ENCODE measurements at regions not wholly inside any gene's neighbourhood (a gene's known extent, or its start where the extent isn't known, plus 50 kb on each side); places are given as distances from the start of the nearest gene placed in this dataset.

DNA sequence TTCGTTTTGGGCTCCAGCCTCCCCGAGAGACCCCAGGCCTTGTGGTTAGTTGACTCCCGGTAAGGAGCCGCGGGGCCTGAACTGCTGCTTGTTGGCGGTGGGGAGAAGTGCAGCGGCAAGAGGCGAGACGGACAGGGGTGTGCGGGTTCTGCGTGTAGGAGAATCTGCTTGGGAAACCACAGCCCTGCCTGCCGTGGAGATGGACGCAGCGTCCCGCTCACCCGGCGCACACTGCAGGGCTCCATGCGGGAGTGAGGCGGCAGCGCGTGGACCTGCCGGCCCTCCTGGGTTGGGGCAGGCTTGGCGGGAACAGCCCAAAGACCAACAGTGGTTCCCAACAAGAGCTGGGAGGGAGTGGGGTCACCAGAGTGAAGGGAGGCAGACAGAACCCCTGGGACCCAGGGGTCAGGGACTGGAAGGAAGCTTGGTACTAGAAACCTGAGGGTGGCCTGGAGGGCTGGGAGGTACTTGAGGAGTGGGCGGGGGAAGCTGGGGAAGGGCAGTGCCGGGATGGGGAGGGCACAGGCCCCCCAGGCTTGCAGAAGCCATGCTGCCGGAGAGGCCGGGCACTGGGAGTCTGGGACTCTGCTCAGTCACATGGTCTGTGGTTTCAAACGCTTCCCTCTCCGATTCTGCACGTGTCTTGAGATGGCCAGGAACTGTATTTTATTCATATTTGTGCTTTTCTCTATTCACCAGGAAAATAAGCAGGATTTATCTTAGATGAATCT, 70.8 kb downstream of the RGS12 start:
- ATAC-seq, result no peak
- intact Hi-C loops (cut with DNase I), result no loop called here

DNA sequence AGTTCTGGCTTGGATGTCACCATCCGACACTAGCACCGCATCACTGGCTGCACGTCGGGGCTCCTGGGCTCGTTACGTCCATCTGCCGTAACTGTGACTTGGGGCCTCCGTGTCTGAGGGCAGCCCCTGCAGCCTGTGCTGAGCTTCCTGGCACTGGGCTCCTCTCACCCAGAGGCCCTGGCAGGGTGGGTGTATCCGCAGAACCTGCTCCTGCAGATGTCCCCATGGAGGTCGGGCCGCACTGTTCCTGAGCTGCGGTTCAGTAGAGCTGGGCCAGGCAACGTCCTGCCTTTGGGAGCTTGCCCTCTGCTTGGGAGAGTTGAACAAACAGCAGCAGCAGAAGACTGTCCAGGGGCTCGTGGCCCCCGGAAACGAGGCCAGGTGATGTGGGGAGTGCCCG, 71.4 kb downstream of the RGS12 start:
- no peak for ATAC-seq
- no peak for DNase-seq
- intact Hi-C loops (cut with DNase I), result no loop called here

More for the DNA sequence above, 70.8 kb downstream of the RGS12 start:
- no peak for DNase-seq

DNA sequence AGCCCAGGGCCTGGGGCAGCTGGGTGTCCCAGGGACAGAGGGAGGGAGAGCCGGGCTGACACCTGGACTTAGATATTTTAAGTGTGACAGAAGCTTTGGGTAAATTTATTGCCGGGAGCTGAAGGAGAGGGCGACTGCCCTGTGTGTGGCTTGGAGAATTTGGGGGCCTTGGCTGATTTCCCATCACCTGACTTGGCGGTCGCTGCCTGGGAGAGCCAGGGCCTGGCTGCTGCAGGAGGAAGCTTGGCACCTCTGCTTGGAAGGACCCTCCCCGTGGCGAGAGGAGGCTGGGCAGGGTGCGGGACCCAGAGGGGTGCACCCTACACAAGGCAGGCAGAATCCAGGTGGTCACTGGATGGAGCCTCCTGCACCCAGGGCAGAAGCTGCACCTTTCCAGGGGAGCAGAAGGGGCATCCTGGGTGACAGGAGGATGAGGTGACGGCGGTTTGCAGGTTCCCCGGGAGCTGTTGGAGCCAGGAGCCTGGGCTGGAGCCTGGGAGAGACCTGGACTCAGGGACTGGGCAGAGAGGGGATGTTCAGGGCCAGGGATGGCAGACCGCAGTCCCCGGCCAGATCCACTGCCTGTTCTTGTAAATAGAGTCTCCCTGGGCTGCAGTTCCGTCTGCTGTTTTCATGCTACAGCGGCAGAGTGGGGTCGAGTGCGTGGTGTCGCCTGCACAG, 72.0 kb downstream of the RGS12 start:
- no peak for DNase-seq
- intact Hi-C loops (cut with DNase I), result no loop called here

DNA sequence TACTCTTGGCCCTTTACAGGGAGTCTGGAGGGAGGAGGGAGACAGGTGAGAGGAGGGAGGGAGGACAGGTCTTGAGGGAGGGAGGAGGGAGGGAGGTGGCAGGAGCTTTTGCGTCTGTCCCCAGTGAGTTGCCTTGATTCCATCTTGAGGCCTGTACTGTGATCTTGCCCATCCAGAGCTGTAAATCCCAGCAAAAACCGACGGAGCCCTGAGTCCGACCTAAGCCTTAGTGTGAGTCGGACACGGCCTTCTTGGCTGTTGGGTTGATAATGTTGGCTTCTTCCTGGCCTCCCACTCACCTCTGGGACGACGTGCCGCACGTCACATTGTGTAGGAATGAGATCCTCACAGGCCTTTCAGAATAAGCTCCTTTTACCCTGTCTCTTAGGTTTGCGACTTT, 72.5 kb downstream of the RGS12 start:
- ATAC-seq, result no peak
- no peak for DNase-seq
- intact Hi-C loops (cut with DNase I), result no loop called here

More for the DNA sequence above, 72.0 kb downstream of the RGS12 start:
- ATAC-seq, result no peak

DNA sequence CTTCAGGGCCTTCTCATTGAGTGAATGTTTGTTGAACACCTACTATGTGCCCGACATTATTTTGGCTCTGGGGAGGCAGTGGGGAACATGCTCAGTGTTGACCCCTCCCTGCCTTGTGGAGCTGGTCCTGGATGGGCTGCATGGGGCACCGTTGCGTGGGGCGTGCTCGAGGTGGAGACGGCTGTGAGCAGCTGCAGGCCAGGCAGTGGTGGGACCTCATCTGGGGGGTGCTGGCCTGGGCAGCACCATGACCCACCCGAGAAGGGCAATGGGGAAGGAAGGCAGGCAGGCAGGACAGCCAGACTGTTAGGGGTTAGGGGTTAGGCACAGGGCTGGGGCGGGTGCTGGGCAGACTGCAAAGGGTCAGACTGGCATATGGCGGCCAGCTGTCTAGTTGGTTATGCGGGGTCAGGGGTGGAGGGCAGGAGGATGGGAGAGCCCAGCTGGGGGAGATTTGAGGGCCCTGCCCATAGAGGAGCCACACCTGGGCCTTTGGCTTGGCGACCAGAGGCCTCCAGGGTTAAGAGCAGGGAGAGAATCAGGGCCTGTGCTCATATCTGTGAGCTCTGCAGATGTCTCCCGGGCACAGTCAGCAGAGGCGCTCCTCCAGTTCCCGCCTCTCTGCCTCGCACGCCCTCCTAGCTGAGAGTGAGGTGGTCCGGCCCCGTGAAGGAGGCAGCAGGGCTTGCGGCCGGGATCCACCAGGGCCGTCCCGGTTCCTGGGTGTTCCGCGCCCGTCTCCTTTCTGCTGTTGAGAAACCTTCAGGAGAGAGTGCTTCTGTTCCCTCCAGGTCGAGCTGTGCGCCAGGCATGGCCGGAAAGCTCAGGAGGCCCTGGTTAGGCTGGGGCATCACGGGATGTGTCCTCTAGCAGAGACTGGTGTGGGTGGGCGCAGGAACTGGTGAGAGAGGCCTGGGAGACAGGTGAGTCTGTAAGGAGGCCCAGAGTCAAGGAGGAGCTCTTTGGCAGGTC, 73.3 kb downstream of the RGS12 start:
- no peak for ATAC-seq
- intact Hi-C loops (cut with DNase I), result no loop called here
- no peak for DNase-seq

DNA sequence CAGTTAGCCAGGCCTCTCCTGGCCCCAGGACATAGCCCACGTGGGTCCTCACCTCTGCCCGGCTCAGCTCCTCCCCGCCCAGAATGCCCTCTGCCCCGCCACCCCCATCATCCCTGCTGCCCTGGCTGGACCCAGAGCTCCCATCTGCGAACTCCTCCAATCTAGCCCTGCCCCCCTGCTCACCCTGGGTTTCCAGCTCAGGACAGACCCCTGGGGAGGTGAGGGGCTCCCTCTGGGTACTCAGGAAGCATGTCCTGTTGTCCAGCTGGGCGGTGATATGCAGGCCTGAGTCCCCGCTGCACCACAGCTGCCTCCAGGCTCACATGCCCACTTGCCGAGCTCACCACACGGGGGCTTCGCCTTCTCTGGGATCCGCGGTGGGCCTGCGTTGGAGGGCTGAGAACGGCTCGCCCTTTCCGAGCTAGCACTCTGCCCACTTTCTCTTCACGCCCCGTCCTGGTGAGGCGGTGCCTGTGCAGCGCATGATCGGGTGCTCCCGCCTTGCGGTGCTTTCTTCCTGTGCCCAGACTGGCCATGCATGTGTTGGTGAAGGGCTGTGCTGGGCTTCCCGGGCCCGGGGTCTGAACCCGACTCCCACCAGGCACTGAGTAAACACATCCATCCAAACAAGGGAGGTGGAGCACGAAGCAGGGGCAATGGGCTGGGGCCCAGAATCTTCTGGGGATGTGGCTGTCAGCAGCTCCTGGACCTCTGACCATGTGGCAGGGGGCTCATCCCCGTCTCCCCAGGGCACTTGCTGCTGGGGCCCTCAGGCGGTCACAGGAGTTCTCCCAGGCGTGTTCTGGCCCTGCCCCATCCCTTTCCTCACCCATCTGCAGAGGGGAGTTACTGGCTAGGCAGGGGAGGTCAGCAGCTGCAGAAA, 74.3 kb downstream of the RGS12 start:
- DNase-seq (no peak), ATAC-seq (no peak)
- intact Hi-C loops (cut with DNase I), result no loop called here

DNA sequence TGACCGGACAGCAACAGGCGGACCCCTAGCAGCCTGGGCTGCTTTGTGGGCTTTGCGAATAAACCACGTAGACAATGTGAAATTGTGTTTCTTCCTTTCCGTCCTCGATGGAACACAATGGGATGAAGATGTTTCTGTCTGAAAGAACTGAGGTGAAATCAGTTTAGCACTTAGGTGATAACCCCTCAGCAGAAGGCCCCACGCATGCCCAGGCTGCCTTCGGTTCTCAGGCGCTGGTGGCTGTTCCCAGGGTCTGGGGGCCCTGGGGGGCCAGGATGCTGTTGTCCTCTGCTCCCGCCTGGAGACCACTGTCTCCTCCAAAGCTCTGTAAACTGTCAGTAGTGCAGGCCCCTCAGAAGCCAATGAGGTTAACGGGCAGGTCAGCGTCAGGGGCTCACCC, 73.9 kb upstream of the HGFAC start:
- ATAC-seq (no peak), DNase-seq (no peak)
- intact Hi-C loops (cut with DNase I), result no loop called here

DNA sequence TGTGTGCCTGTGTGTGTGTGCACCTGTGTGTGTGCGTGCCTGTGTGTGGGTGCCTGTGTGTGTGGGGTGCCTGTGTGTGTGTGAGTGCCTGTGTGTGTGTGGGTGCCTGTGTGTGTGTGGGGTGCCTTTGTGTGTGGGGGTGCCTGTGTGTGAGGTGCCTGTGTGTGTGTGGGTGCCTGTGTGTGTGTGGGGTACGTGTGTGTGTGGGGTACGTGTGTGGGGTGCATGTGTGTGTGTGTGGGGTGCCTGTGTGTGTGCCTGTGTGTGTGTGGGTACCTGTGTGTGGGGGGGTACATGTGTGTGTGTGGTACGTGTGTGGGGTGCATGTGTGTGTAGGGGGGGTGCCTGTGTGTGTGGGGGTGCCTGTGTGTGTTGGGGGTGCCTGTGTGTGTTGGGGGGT, 73.4 kb upstream of the HGFAC start:
- intact Hi-C loops (cut with DNase I), result no loop called here
- no peak for ATAC-seq
- DNase-seq, result no peak

DNA sequence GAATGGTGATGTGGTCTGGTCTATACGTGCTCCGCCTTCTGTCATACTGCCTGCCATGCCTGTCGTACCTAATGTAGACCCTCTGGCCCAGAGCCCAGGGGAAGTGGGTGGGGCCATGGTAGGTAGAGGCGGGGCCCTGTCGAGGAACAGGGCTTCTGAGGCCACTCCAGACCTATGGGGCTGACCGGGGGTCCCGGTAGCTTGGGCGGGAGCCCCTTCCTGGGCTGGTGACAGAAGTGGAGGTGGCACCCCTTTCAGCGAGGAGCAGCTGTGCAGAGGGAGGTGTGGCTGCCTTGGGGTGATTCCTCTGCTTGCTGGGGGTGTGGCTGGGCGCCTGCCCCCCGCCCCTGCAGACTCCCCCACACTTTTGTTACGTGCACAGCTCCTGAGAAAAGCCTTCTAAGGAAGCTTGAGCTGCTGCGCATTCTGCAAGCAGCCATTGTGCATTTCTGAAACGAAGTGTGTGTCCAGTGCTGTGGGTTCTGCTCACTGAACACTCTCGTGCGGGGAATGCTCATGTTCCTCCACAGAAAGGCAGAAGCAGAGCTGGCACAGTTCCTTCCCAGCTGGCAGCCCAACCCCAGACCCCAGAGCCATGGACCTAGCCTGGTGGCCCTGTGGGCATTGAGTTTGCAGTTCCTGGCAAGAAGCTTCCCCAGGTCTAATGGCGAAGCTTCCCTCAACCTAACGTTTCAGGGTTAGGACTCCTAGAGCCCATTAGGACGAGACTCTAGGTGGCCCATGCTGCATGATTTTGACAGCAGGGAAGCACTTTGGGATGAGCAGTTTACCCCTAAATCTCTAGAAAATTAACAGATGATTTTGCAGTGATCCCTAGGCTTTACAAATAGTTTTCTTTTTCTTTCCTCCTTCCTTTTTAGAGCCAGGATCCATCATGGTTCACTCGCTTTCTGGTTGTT, 72.7 kb upstream of the HGFAC start:
- DNase-seq, result no peak
- ATAC-seq, result no peak
- intact Hi-C loops (cut with DNase I), result no loop called here

DNA sequence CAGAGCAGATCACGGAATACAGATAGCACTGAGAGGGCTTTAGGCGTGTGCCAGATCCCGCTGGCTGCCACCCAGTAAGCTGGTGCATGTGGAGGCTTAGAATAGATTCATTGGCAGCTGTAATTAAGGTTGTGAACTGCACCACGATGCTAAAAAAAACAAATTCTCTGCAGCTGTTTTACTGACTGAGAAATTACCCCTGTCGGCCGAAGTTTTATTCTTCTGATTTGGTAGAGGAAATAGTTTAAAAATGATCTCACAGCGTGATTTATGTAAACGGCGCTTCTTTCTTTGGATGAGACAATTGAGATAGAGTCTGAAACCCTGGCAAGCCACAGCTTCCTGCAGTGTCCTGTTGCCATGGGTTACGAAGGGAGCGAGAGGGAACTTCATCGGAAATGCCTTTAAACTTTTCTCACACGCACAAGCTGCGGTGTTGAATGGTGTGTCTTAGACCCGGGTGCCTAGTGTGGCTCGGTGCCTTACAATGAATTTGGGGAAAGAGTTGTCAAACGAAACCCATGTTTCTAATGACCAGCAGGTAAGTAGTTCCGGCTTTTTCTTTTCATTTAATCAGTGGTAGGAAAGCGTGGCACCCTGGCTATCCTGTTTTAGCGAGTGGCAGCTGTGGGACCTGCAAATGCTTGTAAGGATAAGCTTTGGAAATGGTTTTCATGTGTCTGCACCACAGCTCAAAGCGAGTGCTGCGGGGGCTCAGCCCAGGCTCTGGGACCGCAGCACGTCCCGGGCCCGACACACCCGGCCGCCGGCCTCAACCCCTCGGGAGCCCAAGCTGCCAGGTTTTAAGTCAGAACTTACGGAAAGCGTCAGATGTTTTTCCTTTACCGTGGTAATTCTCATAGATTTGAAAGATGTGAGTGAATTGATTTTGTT, 71.7 kb upstream of the HGFAC start:
- intact Hi-C loops (cut with DNase I), result no loop called here
- ATAC-seq (peak; percentile 52 to 81), DNase-seq (peak; percentile 60)

DNA sequence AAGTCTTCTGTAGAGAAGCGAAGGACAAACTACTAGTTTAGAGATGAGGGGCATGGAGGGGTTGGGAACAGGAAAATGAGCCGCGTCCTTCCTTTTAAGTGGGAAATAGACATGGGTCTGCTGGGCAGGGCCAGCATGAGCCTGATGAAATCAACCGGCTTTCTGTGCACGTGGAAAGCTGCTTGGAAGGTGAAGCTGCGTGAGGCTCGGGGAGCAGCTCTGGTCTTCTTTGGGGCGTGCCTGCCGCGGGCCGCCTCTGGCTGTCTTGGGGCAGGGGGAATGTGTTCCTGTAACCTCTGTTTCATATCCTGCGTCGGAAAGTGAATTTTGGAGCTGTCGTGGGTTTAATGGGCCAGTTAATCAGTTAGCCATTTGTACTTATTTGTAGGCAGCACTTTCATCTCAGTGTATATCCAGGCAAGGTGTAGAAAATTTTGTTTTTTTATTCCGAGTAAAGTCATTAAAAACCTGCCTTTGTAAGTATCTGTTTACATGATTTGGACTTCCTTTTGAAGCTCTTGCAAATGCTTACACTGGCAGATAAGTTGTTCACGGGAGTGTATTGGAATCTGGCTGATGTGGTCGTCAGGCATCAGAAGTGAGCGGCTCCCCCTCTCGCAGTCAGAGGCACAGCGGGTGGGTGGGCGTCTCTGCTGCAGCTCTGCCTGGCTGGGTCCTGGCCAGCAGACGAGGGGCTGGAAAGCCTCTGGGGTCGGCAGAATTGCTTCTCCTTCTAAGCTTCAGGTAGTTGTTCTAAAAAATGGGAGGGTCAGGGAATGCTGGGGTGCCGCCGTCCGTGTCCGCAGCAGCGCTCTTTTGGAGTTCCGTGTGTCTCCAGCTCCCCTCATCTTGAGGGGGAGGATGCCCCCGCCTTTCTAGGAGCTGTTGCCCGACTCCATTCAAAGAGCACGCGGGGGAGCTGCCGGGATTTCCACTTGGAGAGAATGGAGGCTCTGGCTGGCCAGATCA, 70.5 kb upstream of the HGFAC start:
- intact Hi-C loops (cut with DNase I), result no loop called here
- no peak for ATAC-seq
- DNase-seq, result no peak

DNA sequence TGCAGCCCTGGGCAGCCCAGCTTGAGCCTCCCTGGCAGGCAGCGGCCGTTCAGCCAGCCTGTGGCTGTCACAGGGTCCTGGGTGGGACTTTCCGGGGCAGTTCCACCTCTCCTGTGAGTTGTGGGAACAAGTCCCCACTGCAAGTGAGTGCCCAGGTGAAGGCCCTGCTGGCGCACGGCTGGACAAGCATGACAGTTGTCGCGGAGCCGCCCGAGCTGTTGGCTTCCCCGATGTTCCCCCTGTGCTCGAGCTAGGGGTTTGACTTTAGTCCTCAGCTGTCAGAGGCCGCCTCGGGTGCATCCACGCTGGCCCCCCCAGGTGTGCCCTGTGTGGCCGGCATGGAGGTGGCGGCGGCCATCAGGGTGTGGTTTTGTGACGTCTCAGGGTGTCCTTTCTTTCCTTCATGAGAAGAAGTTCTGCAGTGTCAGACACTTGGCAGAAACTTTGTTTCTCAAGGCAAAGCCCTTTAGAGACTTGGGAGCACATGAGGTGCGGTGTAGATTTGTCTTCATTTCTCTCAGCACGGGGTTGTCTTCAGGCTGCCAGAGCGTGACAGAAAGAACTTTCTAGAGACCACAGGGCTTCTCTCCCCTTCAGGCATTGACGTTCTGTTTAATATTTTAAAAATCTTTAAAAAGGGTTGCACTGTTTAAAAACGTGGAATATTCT, 69.4 kb upstream of the HGFAC start:
- ATAC-seq (no peak), DNase-seq (no peak)
- intact Hi-C loops (cut with DNase I), result no loop called here

DNA sequence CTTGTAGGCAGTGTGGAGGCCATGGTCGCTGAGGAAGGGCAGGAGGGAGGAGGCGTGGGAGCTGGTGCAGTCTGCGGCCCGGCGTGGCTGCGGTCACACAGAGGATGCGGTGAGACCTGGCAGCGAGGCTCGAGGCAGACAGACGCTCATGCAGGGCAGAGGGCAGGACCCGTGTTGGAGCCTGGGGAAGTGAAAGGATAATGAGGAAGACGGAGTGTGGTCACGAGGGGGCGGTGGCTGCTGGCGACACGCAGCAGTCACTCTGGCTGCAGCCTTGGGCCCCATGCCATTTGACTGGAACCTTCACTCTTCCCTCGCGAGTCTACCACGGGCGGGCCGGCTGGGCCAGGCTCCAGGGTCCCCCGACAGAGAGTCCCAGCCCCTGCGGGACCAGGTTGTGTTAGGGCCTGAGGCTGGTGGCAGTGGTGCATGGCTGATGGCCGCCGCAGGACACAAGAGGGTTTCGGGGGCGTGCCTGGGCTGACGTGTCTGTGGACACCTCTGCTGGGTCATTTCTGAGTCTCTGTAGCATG, 68.8 kb upstream of the HGFAC start:
- DNase-seq (peak; percentile 76), ATAC-seq (peak; percentile 34 to 71)
- intact Hi-C loops (cut with DNase I), result no loop called here

DNA sequence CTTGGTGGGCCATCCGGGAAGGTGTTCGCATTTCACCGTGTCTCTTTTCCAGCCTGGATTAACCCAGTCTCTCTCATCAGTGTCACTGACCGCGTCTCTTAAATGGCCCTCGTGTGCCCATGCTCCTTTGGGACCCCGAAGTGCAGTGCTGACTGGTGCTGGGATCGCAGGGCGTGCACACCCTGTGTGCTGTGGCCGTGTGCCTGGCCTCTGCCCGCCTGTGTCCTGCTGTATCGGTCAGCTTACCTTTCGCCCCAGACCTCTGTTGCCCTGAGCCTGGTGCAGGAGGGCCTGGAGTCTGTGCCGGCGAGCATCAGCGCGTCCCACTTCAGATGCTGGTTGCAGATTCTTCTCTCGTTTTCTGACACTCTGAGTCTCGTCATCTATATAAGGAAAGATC, 68.3 kb upstream of the HGFAC start:
- intact Hi-C loops (cut with DNase I), result no loop called here
- no peak for DNase-seq
- no peak for ATAC-seq

DNA sequence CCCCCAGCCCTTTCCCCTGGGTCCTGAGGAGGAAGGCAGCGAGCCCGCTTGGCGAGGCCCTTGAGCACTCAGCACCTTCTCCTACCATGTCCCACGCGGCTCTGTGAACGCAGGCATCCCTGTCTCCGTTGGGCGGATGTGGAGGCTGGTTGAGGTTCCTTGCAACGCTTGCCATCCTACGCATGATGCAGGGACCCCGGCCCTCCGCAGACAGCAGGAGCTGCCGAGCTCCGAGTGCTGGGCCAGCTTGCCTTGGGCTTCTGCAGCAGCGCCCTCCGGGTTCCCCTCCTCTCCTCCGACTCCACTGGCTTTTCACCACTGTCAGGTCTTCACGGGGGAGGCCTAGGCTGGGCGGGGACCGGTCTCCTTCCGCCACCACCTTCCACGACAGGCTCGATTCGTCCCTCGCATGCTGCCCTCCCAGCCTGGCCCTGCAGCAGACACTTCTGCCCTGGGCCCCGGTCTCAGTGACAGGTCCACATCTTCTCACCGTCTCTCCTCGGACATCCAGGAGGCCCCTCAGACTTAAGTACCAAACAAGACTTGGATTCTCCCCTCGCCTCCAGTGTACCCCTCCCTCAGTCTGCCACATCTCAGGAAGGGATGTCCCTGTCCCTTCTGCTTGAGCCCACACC, 67.6 kb upstream of the HGFAC start:
- intact Hi-C loops (cut with DNase I), result no loop called here
- ATAC-seq, result no peak
- DNase-seq, result no peak

Measured in left cardiac atrium (tissue), 4 donors.